ENCODE measurements at regions not wholly inside any gene's neighbourhood (a gene's known extent, or its start where the extent isn't known, plus 50 kb on each side); places are given as distances from the start of the nearest gene placed in this dataset.

GRCh38 chr5:113974976-113975375 is 386.9 kb upstream of the KCNN2 start:
- in situ Hi-C loops (cut with HindIII; ENCODE audit: low sequenced_read_pairs): no loop called here
- DNase-seq (ENCODE audit: low spot score): no peak

DNA sequence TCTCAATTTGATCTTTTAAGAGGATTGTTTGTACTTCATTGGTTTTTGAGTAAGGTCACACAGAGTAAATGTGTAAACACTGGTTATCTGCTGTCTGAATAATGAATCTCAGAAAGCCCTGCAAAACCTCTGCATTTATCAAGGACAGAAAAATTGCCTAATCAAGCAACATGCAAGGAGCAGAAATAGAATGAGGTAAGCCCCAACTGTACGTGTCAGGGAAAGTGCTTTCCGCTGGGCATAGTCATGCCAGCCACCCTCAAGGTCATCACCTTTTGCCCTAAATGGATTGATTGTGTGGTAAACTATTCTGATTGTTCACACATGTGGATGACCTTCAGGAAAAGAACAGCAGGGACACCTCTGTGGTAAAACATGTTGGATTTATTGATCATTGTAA is 376.9 kb upstream of the KCNN2 start:
- in situ Hi-C loops (cut with HindIII; ENCODE audit: low sequenced_read_pairs): no loop called here
- DNase-seq (ENCODE audit: low spot score): no peak

DNA sequence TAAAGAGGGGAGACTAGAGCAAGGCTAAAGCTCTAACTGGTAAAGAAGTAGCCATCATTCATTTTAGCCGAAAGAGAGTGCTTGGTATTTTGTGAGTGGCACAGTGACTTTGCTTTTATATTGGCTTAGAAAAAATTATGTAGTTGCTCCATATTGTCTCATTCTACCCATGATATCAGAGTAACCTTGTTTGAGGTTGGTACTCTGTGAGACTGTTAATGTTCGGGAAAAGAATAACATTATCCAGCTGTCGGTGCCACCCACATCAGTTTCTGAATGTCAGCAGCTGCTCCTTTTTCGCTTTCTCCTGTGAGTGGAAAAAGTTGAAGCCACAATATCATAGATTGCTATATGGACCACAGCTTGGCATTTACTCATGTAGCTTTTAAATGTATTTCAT is 376.4 kb upstream of the KCNN2 start:
- no peak for DNase-seq (ENCODE audit: low spot score)
- in situ Hi-C loops (cut with HindIII; ENCODE audit: low sequenced_read_pairs): no loop called here

- in situ Hi-C loops (cut with HindIII; ENCODE audit: low sequenced_read_pairs): no loop called here
- DNase-seq (ENCODE audit: low spot score): no peak
Observed at GRCh38 chr5:113989278-113989912, 372.5 kb upstream of the KCNN2 start.

DNA sequence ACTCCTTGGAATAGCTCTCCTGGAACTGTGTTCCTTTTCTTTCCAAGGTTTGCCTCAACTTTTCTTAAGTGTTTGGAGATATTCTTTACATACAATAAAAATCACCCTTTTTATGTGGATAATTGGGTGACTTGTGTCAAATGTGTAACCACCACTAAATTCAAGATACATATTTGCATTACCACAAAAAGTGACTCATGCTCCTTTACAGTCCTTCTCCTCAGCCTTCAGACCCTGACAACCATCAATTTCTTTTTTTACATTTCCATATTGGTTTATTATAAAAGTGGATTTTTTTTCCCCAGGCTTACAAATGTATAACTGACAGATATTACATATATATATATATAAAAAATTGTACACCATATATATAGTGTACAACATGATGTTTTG is 372.0 kb upstream of the KCNN2 start:
- in situ Hi-C loops (cut with HindIII; ENCODE audit: low sequenced_read_pairs): no loop called here
- no peak for DNase-seq (ENCODE audit: low spot score)

DNA sequence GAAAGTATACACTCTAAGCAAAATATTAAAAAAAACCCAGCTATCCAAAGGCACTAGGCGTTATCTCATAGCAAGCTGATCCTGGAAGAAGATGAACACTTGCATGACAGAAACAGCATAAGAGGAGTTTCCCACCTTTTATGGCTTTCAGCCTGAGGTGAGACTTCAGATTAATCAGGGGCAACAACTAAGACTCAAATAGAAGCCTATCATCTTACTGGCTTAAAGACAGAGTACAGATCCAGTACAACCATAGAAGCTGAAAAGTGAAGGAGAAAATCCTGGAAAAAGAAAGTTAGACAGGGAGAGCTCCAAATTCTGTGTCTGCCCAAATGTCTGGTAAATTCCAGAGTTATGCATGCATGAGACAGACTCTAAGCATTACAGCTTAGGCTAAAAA is 360.8 kb upstream of the KCNN2 start:
- in situ Hi-C loops (cut with HindIII; ENCODE audit: low sequenced_read_pairs): no loop called here
- no peak for DNase-seq (ENCODE audit: low spot score)

DNA sequence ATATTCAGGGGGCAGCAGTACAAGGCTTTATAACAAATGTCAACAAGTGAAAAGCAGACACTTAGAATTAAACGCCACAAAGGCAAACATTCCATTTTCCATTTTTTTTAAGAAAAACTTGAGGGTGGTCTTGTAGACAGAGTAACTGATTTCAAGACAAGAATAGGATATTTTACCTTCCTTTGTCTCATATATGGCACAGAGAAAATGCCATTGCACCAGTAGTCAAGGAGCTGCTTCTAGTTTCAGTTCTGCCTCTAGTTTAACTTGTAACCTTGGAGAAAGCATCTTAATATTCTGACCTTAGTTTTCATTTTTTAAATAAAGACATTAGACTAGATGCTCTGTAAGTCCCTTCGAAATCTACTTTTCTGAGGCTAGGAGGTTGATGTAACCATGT is 355.3 kb upstream of the KCNN2 start:
- DNase-seq (ENCODE audit: low spot score): no peak
- in situ Hi-C loops (cut with HindIII; ENCODE audit: low sequenced_read_pairs): no loop called here

GRCh38 chr5:114007678-114008077 is 354.2 kb upstream of the KCNN2 start:
- no peak for DNase-seq (ENCODE audit: low spot score)
- in situ Hi-C loops (cut with HindIII; ENCODE audit: low sequenced_read_pairs): no loop called here

DNA sequence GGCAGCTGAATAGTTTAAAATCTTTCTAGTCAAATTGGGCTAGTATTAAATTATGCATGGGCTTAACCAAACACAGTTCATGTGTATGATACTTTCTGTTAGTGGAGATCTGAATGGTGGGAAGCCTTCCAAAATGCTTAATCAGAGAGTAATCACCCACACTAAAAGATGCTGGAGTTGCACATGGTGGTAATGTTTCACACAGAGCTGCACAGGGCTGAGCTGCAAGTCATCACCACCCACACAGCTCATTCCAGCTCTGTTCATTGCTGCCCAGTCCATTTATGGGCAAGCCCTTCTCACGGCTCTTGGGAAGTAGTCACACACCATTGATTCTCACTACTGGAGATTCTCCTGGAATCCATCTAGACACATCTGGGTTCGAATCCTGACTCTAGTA is 351.5 kb upstream of the KCNN2 start:
- no peak for DNase-seq (ENCODE audit: low spot score)
- in situ Hi-C loops (cut with HindIII; ENCODE audit: low sequenced_read_pairs): no loop called here

DNA sequence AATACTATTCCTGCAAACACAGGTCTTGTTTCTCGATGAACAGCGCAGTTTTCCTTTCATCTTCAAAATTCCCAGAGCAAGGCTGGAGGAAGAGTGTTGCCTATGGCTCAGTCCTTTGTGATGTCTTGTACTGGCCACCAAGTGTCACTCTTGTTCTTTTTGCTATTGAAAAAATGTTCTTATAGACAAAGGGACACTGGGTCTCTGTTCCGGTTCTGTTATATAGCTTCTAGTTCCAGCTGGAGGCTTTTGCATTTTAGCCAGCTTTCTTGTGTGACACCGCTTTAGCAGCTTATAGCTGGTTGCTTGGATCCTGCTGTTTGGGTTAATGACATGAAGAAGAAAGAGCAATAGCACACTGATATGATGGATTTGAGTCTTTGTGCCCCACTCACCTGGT is 343.7 kb upstream of the KCNN2 start:
- in situ Hi-C loops (cut with HindIII; ENCODE audit: low sequenced_read_pairs): no loop called here
- peak; percentile 58 for DNase-seq (ENCODE audit: low spot score)

DNA sequence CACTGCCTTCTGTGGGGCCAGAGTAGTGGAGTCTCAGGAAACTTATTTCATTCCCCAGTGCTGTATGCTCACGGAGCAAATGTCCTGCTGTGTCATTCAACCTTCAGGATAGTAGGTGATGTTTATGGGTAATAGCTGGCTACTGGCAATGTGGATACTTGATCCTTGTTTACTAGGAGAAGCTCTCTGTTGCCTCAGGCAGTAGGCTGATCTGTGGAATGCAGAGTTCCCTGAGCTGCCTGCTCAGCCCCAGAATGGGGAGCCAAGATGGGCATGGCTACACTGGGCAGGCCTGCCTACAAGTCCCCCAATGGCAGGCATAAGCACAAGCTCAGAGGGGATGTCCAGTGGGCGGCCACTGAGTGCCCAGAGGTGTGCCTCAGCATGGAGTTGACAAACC is 323.1 kb upstream of the KCNN2 start:
- no peak for DNase-seq (ENCODE audit: low spot score)
- in situ Hi-C loops (cut with HindIII; ENCODE audit: low sequenced_read_pairs): no loop called here

GRCh38 chr5:114050087-114050486 is 311.8 kb upstream of the KCNN2 start:
- DNase-seq (ENCODE audit: low spot score): no peak
- in situ Hi-C loops (cut with HindIII; ENCODE audit: low sequenced_read_pairs): no loop called here

DNA sequence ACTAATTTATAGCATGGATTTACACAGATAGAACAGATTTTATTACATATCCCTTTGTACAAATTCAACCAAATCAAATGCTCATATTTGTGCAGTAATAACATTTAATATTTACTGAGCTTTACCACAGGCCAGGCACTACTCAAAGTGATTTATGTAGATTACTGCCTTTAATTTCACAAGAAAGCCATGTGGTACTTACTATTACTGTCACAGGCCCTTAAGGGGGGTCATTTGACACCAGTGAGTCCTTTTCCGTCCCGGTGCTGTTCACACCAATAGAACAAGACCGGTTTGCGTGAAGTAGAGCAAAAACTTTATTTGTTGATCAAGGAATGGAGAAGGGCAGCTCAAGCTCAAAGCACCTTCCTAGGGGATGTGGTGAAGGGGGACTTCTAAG is 308.5 kb upstream of the KCNN2 start:
- in situ Hi-C loops (cut with HindIII; ENCODE audit: low sequenced_read_pairs): no loop called here
- no peak for DNase-seq (ENCODE audit: low spot score)

- in situ Hi-C loops (cut with HindIII; ENCODE audit: low sequenced_read_pairs): no loop called here
- no peak for DNase-seq (ENCODE audit: low spot score)
Observed at GRCh38 chr5:114054594-114054993, 307.3 kb upstream of the KCNN2 start.

DNA sequence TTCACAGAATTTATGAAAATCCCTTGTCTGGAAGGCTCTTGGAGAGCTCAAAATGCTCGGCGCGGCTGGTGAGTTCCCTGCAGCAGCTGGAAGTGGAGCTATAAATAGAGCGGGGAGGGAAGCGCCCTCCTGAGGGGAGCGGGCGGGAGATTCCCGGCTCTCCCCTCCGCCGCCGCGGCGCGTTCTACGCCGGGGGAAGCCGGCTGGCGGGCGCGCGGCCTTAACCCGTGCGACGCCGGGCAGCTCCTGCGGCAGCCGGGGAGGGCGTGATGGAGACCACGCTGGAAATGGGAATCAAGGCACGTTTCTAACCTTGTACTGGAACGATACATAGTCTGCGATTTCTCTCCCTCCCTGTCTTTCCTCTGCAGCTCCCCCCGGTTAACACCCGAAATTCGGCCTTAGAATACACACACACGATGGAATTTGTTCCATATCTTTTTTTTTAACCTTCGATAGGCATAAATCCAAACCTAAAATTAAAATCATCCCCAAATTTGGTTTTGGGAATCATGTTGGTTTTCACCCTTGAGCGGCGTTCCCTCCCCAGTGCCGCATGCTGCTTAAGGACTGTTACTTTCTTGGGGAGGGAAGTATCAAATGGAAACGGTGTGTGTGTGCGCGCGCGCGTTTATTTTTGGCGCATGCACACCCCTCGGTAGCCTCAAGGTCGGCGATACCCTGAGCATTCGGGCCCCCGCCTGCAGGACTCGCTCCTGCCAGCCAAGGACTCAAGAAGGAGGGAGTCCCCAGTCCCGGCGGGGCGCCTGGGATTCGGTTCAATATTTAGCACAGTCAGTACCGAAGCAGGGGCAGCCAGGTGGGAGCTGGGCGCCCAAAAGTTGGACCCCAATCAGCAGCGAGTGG is 306.3 kb upstream of the KCNN2 start:
- DNase-seq (ENCODE audit: low spot score): peak; percentile 55
- in situ Hi-C loops (cut with HindIII; ENCODE audit: low sequenced_read_pairs): no loop called here

DNA sequence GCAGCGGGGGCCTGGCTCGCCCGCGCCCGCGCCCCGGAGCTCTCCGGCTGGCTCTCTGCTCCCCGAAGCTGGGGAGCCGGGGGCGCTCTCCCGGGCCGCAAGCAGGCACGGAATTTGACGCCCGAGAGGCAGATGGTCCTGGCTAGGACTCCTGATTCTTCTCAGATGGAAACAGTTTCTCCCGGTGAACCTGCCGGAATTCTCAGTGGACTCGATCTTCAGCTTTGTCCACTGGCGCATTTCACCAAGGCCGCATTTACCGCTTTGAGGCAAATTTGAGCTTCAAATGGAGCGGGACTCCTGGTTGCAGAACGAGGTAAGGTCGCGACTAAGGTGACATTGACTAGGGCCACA is 305.7 kb upstream of the KCNN2 start:
- peak; percentile 47 for DNase-seq (ENCODE audit: low spot score)
- in situ Hi-C loops (cut with HindIII; ENCODE audit: low sequenced_read_pairs): no loop called here

DNA sequence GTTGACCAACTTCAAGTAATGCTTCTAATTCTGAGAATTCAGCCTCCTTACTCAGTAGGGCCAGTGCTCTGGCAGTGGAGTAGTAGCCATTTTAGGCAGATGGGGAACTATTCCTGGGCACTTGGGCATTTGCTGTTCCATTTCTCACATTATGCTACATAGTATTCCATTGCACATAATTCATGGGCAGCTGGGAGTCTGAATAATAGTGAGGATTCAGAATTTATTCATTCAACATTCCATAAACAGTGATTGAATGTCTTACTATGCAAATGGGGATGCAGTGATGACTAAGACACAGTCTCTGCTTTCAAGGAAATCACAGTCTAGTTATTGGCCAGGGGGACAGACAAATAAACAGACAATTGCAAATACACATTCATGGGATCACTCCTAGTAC is 301.0 kb upstream of the KCNN2 start:
- in situ Hi-C loops (cut with HindIII; ENCODE audit: low sequenced_read_pairs): no loop called here
- DNase-seq (ENCODE audit: low spot score): no peak

DNA sequence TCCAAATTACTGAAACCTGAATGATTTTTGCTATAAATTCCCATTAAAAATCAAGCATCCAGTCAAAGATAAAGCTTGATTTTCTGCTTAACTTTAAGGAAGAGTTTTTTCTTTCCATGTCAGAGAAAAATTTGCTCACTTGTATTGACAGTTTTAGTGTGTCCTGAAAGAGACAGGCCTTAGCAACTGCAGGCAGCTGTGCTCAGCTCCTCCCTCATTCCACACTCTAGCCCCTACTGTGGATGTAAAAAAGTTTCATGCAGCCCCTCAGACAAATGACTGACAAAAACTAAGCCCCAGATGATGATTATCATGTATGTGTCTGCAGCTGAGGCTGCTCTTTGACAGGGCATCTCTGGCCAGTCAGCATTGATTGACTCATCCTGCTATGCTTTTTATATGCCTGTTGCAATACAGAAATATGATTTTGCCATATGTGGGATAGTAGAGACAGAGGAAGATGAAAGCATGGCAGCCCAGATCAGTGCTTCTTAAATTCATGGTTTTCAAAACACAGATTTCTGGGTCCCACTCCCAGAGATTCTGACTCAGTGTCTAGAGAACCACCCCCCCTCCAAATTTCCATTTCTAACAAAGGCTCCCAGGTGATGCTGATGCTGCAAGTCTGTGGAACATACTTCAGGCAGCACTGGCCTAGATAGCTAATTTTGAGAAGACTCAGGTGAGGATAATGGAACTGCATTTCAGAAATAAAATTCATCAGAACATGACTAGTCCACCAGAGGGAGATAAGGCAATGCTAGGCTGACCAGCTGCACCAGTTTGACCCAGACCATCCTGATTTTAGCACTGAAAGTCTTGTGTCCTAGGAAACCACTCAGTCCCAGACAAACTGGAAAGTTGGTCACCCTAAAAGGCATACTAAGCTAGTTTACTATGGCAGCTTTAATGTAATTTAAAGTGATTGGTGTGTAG is 298.7 kb upstream of the KCNN2 start:
- in situ Hi-C loops (cut with HindIII; ENCODE audit: low sequenced_read_pairs): no loop called here
- DNase-seq (ENCODE audit: low spot score): no peak

DNA sequence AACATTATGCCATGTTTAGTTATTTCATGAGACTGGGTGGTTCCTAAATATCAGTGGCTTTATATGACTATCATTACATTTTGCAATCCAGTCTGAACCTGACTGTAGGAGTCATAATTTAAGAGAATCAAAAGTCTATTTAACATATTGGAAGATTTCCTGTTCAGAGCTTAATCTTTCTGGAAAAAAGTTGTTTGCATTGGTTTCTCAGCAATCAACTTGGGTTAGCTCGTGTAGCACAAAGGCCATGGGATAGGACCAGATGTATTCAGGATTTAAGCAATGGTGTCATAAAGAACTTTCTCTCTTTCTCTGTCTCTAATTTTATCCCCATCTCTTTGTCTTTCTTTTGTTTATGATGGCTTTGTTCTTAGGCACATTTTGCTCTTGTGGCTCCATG is 296.0 kb upstream of the KCNN2 start:
- no peak for DNase-seq (ENCODE audit: low spot score)
- in situ Hi-C loops (cut with HindIII; ENCODE audit: low sequenced_read_pairs): no loop called here

- in situ Hi-C loops (cut with HindIII; ENCODE audit: low sequenced_read_pairs): no loop called here
Observed at GRCh38 chr5:114070093-114070722, 291.7 kb upstream of the KCNN2 start.

More at GRCh38 chr5:114070093-114070722, 291.7 kb upstream of the KCNN2 start:
- DNase-seq (ENCODE audit: low spot score): no peak
